WERI-Rb-1 (cell line): ENCODE measurements at regions not wholly inside any gene's neighbourhood (a gene's known extent, or its start where the extent isn't known, plus 50 kb on each side); places are given as distances from the start of the nearest gene placed in this dataset.
"Not testable (repeated sequence)": the region's sequence is repeated elsewhere in the genome, so short reads cannot be mapped to it uniquely, and the experiment has no call there.

ENCODE experiments used
- DNase-seq: peaks from one replicate; pipeline ENCODE4 v3.0.0-alpha.2; 2020
- H3K27ac ChIP-seq: fragments of 250-450 bp; sonication (Bioruptor Pico); 2 replicates; pipeline ENCODE4 v1.5.1; 2020; ENCODE audit warnings: mild to moderate bottlenecking, moderate library complexity
- H3K27me3 ChIP-seq: fragments of 250-450 bp; sonication (Bioruptor Pico); 2 replicates; pipeline ENCODE4 v1.5.1; 2021; ENCODE audit warnings: mild to moderate bottlenecking, low read depth, moderate library complexity; ENCODE audit not compliant: insufficient read depth, severe bottlenecking
- H3K36me3 ChIP-seq: fragments of 250-450 bp; sonication (Bioruptor Pico); 2 replicates; pipeline ENCODE4 v1.5.1; 2020; ENCODE audit warnings: mild to moderate bottlenecking, moderate library complexity
- H3K4me3 ChIP-seq: 2 replicates; pipeline ENCODE4 v1.5.1; 2011; ENCODE audit warnings: low read depth, mild to moderate bottlenecking, control low read depth, low read length
- H3K9me3 ChIP-seq: fragments of 250-450 bp; sonication (Bioruptor Pico); 2 replicates; pipeline ENCODE4 v1.5.1; 2021; ENCODE audit warnings: mild to moderate bottlenecking, moderate library complexity; ENCODE audit not compliant: severe bottlenecking
- TF ChIP-seq, protein P1 (sequence below): IDR thresholded peaks from 2 replicates; pipeline ENCODE4 v1.5.1; 2011; ENCODE audit warnings: low read depth, mild to moderate bottlenecking, control low read depth, inconsistent platforms, low read length

DNA sequence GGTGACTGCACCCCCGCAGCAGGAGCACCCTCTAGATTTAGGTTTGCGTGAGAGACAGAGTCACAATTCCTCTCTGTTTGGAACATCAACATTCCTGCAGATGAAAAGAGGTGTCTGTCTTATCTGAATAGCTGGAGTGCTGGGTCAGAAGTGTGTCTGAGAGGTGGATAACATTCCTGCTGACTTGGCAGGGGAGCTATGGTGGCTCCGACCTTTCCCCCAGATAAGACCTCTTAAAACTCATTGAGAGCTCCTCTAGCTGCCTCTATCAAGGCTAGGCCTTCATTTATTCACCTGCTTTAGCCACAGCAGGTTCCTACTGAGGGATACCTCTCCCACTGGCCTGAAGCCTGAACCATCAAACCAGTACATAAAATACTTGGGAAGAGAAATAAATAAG lies 615.5 kb downstream of the LRRC70 start:
- no peaks in the 10 kb centered on the region for H3K36me3 ChIP-seq

GRCh38 chr5:63180190-63180589 lies 601.6 kb downstream of the LRRC70 start:
- not testable (repeated sequence) for H3K36me3 ChIP-seq, H3K9me3 ChIP-seq, DNase-seq, H3K4me3 ChIP-seq, H3K27me3 ChIP-seq, H3K27ac ChIP-seq

More for the DNA sequence above, 615.5 kb downstream of the LRRC70 start:
- H3K27ac ChIP-seq: no peak overlapping the region
- TF ChIP-seq, protein P1, sequence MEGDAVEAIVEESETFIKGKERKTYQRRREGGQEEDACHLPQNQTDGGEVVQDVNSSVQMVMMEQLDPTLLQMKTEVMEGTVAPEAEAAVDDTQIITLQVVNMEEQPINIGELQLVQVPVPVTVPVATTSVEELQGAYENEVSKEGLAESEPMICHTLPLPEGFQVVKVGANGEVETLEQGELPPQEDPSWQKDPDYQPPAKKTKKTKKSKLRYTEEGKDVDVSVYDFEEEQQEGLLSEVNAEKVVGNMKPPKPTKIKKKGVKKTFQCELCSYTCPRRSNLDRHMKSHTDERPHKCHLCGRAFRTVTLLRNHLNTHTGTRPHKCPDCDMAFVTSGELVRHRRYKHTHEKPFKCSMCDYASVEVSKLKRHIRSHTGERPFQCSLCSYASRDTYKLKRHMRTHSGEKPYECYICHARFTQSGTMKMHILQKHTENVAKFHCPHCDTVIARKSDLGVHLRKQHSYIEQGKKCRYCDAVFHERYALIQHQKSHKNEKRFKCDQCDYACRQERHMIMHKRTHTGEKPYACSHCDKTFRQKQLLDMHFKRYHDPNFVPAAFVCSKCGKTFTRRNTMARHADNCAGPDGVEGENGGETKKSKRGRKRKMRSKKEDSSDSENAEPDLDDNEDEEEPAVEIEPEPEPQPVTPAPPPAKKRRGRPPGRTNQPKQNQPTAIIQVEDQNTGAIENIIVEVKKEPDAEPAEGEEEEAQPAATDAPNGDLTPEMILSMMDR: no peak
- no peaks in the 10 kb centered on the region for H3K9me3 ChIP-seq
- no peak overlapping the region for H3K4me3 ChIP-seq
- no peaks in the 10 kb centered on the region for H3K27me3 ChIP-seq
- no peak for DNase-seq

- no peaks in the 10 kb centered on the region for H3K27me3 ChIP-seq
- no peak for DNase-seq
- TF ChIP-seq, protein P1: no peak
Measured at GRCh38 chr5:63175850-63176249, 597.2 kb downstream of the LRRC70 start.

DNA sequence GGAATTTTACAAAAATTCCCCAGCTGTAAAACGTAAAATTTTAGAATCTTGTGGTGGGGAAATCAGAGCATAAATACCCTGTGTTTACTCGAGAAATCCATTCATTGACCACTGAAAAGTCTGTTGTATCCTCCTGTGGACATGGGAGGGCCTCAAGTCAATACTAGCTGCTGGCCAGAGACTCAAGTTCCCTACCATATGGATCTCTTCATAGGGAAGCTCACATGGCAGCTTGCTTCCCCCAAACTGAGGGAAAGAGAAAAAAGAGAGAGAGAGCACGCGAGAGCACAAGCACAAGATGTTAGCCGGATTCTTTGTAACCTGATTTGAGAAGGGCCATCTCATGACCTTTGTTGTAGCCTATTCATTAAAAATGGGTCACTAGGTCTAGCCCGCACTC lies 591.9 kb downstream of the LRRC70 start:
- no peak overlapping the region for H3K4me3 ChIP-seq

More at GRCh38 chr5:63175850-63176249, 597.2 kb downstream of the LRRC70 start:
- Histone ChIP-seq H3K9me3 (no peaks in the 10 kb centered on the region), H3K4me3 (no peak overlapping the region), H3K27ac (no peak overlapping the region), H3K36me3 (no peaks in the 10 kb centered on the region)

GRCh38 chr5:63164838-63165535 lies 586.4 kb downstream of the LRRC70 start:
- no peak overlapping the region for H3K27ac ChIP-seq
- H3K36me3 ChIP-seq: no peaks in the 10 kb centered on the region
- no peaks in the 10 kb centered on the region for H3K9me3 ChIP-seq
- no peak for DNase-seq
- TF ChIP-seq, protein P1: no peak
- H3K4me3 ChIP-seq: no peak overlapping the region
- H3K27me3 ChIP-seq: no peaks in the 10 kb centered on the region

More for the DNA sequence above, 591.9 kb downstream of the LRRC70 start:
- TF ChIP-seq, protein P1: no peak
- H3K27me3 ChIP-seq: no peaks in the 10 kb centered on the region
- no peaks in the 10 kb centered on the region for H3K36me3 ChIP-seq
- no peak for DNase-seq
- H3K27ac ChIP-seq: no peak overlapping the region
- H3K9me3 ChIP-seq: no peaks in the 10 kb centered on the region

DNA sequence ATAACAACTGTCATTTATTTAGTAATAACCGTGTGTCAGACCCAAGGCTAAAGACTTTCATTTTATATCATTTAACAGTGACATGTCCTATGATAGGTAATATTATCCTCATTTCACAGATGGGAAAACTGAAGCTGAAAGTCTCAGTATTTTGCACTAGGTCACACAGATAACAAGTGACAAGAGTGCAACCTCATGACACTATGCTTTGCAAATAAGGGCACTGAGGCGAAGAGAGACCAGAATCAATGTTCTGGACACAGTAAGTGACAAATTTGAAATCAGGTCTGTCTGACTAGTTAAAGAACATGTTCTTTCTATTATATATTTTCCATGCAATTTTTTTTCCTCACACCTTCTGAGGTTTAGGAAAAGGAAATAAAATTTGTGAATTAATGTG lies 585.7 kb downstream of the LRRC70 start:
- no peaks in the 10 kb centered on the region for H3K9me3 ChIP-seq
- H3K36me3 ChIP-seq: no peaks in the 10 kb centered on the region
- H3K27me3 ChIP-seq: no peaks in the 10 kb centered on the region
- DNase-seq: no peak
- TF ChIP-seq, protein P1: no peak
- H3K4me3 ChIP-seq: no peak overlapping the region
- no peak overlapping the region for H3K27ac ChIP-seq
